ENCODE measurements at regions not wholly inside any gene's neighbourhood (a gene's known extent, or its start where the extent isn't known, plus 50 kb on each side); places are given as distances from the start of the nearest gene placed in this dataset.
"Not testable (repeated sequence)": the region's sequence is repeated elsewhere in the genome, so short reads cannot be mapped to it uniquely, and the experiment has no call there.

DNA sequence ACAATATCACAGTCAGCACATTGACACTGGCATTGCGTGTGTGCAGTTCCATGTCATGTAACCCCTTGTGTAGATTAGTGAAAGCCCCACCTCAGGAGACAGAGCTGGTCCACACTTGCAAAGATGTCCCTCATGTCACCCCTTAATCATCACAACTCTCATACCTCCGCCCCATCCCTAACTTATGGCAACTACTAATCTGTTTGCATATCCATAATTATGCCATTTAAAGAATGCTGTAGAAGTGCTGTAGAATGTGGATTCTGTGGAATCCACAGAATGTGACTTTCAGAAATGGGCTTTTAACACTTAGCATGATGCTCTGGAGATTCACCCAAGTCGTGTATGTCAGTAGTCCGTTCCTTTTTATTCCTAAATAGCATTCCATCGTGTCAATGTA, 102.8 kb upstream of the VSTM2A start:
- Histone ChIP-seq H3K27me3 (ENCODE audit: insufficient read depth, low read length) (no peaks in the 10 kb centered on the region), H3K79me2 (ENCODE audit: insufficient read depth, low read length) (no peaks in the 10 kb centered on the region), H4K20me1 (ENCODE audit: insufficient read depth) (no peaks in the 10 kb centered on the region), H3K9ac (ENCODE audit: low read length) (no peak overlapping the region), H3K36me3 (ENCODE audit: control insufficient read depth in 1 of 2, insufficient read depth in 2 of 2, low read length in 2 of 2) (no peaks in the 10 kb centered on the region), H3K27ac (ENCODE audit: low read depth, low read length) (no peak overlapping the region), H3K9me3 (ENCODE audit: control insufficient read depth in 1 of 2, insufficient read depth in 1 of 2, low read depth in 1 of 2, low read length in 2 of 2) (no peaks in the 10 kb centered on the region; a peak in 1 of 4 replicates), H3K4me2 (ENCODE audit: low read length) (no peak overlapping the region), H3K4me1 (ENCODE audit: control insufficient read depth in 1 of 2, insufficient read depth in 2 of 2, low read length in 2 of 2) (no peaks in the 10 kb centered on the region), H3K4me3 (replicated peaks in 1 of 2; ENCODE audit: low read depth in 1 of 2, low read length in 2 of 2) (no peak overlapping the region), H2AFZ (ENCODE audit: low read depth, low read length, poor library complexity, severe bottlenecking) (no peak overlapping the region), H3K9me2 (ENCODE audit: insufficient read depth) (no peaks in the 10 kb centered on the region)
- no peak for TF ChIP-seq EZH2 (IDR thresholded peaks at IDR 0.05)
- TF ChIP-seq CEBPB (IDR thresholded peaks at IDR 0.05; ENCODE audit: low read depth) = no peak
- TF ChIP-seq RAD21 (IDR thresholded peaks at IDR 0.05; ENCODE audit: low read depth) = no peak
- TF ChIP-seq POLR2AphosphoS5 (IDR thresholded peaks at IDR 0.05; ENCODE audit: low read depth, low read length) = no peak
- TF ChIP-seq, protein P1, sequence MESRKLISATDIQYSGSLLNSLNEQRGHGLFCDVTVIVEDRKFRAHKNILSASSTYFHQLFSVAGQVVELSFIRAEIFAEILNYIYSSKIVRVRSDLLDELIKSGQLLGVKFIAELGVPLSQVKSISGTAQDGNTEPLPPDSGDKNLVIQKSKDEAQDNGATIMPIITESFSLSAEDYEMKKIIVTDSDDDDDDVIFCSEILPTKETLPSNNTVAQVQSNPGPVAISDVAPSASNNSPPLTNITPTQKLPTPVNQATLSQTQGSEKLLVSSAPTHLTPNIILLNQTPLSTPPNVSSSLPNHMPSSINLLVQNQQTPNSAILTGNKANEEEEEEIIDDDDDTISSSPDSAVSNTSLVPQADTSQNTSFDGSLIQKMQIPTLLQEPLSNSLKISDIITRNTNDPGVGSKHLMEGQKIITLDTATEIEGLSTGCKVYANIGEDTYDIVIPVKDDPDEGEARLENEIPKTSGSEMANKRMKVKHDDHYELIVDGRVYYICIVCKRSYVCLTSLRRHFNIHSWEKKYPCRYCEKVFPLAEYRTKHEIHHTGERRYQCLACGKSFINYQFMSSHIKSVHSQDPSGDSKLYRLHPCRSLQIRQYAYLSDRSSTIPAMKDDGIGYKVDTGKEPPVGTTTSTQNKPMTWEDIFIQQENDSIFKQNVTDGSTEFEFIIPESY (IDR thresholded peaks at IDR 0.05; ENCODE audit: extremely low read depth, insufficient replicate concordance, low read length) = no peak
- no peak for TF ChIP-seq EZH2phosphoT487 (IDR thresholded peaks at IDR 0.05; ENCODE audit: borderline replicate concordance)
- no peak for TF ChIP-seq FOSL1 (IDR thresholded peaks at IDR 0.05; ENCODE audit: low read depth)
- no peak for TF ChIP-seq SP1 (IDR thresholded peaks at IDR 0.05; ENCODE audit: low read depth)
- TF ChIP-seq TCF7L2 (IDR thresholded peaks at IDR 0.05; ENCODE audit: borderline replicate concordance, extremely low read depth, insufficient read depth, insufficient read length) = no peak
- TF ChIP-seq, protein P2, sequence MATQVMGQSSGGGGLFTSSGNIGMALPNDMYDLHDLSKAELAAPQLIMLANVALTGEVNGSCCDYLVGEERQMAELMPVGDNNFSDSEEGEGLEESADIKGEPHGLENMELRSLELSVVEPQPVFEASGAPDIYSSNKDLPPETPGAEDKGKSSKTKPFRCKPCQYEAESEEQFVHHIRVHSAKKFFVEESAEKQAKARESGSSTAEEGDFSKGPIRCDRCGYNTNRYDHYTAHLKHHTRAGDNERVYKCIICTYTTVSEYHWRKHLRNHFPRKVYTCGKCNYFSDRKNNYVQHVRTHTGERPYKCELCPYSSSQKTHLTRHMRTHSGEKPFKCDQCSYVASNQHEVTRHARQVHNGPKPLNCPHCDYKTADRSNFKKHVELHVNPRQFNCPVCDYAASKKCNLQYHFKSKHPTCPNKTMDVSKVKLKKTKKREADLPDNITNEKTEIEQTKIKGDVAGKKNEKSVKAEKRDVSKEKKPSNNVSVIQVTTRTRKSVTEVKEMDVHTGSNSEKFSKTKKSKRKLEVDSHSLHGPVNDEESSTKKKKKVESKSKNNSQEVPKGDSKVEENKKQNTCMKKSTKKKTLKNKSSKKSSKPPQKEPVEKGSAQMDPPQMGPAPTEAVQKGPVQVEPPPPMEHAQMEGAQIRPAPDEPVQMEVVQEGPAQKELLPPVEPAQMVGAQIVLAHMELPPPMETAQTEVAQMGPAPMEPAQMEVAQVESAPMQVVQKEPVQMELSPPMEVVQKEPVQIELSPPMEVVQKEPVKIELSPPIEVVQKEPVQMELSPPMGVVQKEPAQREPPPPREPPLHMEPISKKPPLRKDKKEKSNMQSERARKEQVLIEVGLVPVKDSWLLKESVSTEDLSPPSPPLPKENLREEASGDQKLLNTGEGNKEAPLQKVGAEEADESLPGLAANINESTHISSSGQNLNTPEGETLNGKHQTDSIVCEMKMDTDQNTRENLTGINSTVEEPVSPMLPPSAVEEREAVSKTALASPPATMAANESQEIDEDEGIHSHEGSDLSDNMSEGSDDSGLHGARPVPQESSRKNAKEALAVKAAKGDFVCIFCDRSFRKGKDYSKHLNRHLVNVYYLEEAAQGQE (IDR thresholded peaks at IDR 0.05; ENCODE audit: low read depth) = no peak
- TF ChIP-seq SRF (IDR thresholded peaks at IDR 0.05; ENCODE audit: low read depth) = no peak
- no peak for TF ChIP-seq ELF1 (IDR thresholded peaks at IDR 0.05; ENCODE audit: borderline replicate concordance, low read depth)
- no peak for TF ChIP-seq EGR1 (IDR thresholded peaks at IDR 0.05; ENCODE audit: low read depth)
- no peak for ATAC-seq
- intact Hi-C loops (cut with micrococcal nuclease) = no loop called here
- ChIA-PET RAD21 (ENCODE audit: low non-redundant PET in 1 of 2, low total read pairs in 2 of 2, uncharacterized antibody in 2 of 2, unreplicated experiment in 2 of 2) (no interaction called here), CTCF (no interaction called here), POLR2A (no interaction called here)
- no peak for DNase-seq (ENCODE audit: low read depth, low spot score)
- BruUV-seq (replicated peaks) = no TSS peak

DNA sequence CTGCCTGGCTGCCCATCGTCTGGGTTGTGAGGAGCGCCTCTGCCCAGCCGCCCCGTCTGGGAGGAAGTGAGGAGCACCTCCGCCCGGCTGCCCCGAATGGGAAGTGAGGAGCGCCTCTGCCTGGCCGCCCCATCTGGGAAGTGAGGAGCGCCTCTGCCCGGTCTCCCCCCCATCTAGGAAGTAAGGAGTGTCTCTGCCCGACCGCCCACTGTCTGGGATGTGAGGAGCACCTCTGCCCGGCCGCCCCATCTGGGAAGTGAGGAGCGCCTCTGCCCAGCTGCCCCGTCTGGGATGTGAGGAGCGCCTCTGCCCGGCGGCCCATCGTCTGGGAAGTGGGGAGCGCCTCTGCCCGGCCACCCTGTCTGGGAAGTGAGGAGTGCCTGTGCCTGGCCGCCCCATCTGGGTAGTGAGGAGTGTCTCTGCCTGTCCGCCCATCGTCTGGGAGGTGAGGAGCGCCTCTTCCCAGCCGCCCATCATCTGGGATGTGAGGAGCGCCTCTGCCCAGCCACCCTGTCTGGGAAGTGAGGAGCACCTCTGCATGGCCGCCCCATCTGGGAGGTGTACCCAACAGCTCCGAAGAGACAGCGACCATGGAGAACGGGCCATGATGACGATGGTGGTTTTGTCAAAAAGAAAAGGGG, 98.0 kb upstream of the VSTM2A start:
- H3K4me1 ChIP-seq (ENCODE audit: control insufficient read depth in 1 of 2, insufficient read depth in 2 of 2, low read length in 2 of 2); DNase-seq (ENCODE audit: low read depth, low spot score); intact Hi-C loops (cut with micrococcal nuclease); H2AFZ ChIP-seq (ENCODE audit: low read depth, low read length, poor library complexity, severe bottlenecking); RAD21 ChIA-PET (ENCODE audit: low non-redundant PET in 1 of 2, low total read pairs in 2 of 2, uncharacterized antibody in 2 of 2, unreplicated experiment in 2 of 2); H3K27ac ChIP-seq (ENCODE audit: low read depth, low read length); POLR2A ChIA-PET; H3K4me3 ChIP-seq (replicated peaks in 1 of 2; ENCODE audit: low read depth in 1 of 2, low read length in 2 of 2); H3K79me2 ChIP-seq (ENCODE audit: insufficient read depth, low read length); H3K9me2 ChIP-seq (ENCODE audit: insufficient read depth); CTCF ChIA-PET; ATAC-seq; BruUV-seq (replicated peaks); H3K4me2 ChIP-seq (ENCODE audit: low read length); H3K9ac ChIP-seq (ENCODE audit: low read length); H3K9me3 ChIP-seq (ENCODE audit: control insufficient read depth in 1 of 2, insufficient read depth in 1 of 2, low read depth in 1 of 2, low read length in 2 of 2); H3K27me3 ChIP-seq (ENCODE audit: insufficient read depth, low read length); H4K20me1 ChIP-seq (ENCODE audit: insufficient read depth); H3K36me3 ChIP-seq (ENCODE audit: control insufficient read depth in 1 of 2, insufficient read depth in 2 of 2, low read length in 2 of 2): not testable (repeated sequence)

All from HCT116 (cell line).